HFFc6 (cell line): ENCODE measurements at regions not wholly inside any gene's neighbourhood (a gene's known extent, or its start where the extent isn't known, plus 50 kb on each side); places are given as distances from the start of the nearest gene placed in this dataset.

ENCODE experiments used
- DNase-seq: peaks from one replicate; pipeline ENCODE4 v3.0.0-alpha.2; 2018
- H3K27ac Mint-ChIP-seq: 2 replicates; pipeline ENCODE4 v1.8.0; 2020; ENCODE audit warnings: mild to moderate bottlenecking, mixed read lengths
- H3K27me3 Mint-ChIP-seq: 2 replicates; pipeline ENCODE4 v1.8.0; 2021; ENCODE audit warnings: mild to moderate bottlenecking, moderate library complexity, mixed read lengths; ENCODE audit not compliant: insufficient read depth
- H3K36me3 Mint-ChIP-seq: 2 replicates; pipeline ENCODE4 v1.8.0; 2021; ENCODE audit warnings: low read depth, mixed read lengths
- H3K4me1 Mint-ChIP-seq: 2 replicates; pipeline ENCODE4 v1.8.0; 2020; ENCODE audit warnings: low read depth, mixed read lengths
- H3K4me3 Mint-ChIP-seq: 2 replicates; pipeline ENCODE4 v1.8.0; 2020; ENCODE audit warnings: mild to moderate bottlenecking, moderate library complexity, mixed read lengths
- H3K9me3 Mint-ChIP-seq: 2 replicates; pipeline ENCODE4 v1.8.0; 2020; ENCODE audit warnings: mild to moderate bottlenecking, mixed read lengths
- CTCF ChIP-seq: fragments of 200-600 bp; sonication (generic); IDR thresholded peaks from 2 replicates; pipeline ENCODE4 v1.5.0; 2021; ENCODE audit warnings: antibody characterized with exemption, mild to moderate bottlenecking

- no peak for TF ChIP-seq CTCF
- Mint-ChIP-seq H3K36me3 (peaks cover 5% of the 10 kb centered on the region), H3K4me1 (peaks cover 34% of the 10 kb centered on the region), H3K4me3 (no peak overlapping the region), H3K27ac (no peak overlapping the region), H3K9me3 (peaks cover 6% of the 10 kb centered on the region), H3K27me3 (no peaks in the 10 kb centered on the region)
- DNase-seq, result no peak
These were observed 64.4 kb upstream of the NCOR2 start for GRCh38 chr12:124631681-124632256.

GRCh38 chr12:124630791-124631313 lies 63.4 kb upstream of the NCOR2 start:
- no peak for TF ChIP-seq CTCF
- Mint-ChIP-seq H3K27ac (no peak overlapping the region), H3K9me3 (peaks cover 3% of the 10 kb centered on the region), H3K4me1 (peaks cover 34% of the 10 kb centered on the region), H3K36me3 (peaks cover 1% of the 10 kb centered on the region), H3K27me3 (no peaks in the 10 kb centered on the region; the same call in 1 of the 2 replicates), H3K4me3 (no peak overlapping the region)
- no peak for DNase-seq

GRCh38 chr12:124629789-124630480 lies 62.5 kb upstream of the NCOR2 start:
- Mint-ChIP-seq H3K27me3 (peaks cover 1% of the 10 kb centered on the region; the same call in 1 of the 2 replicates), H3K36me3 (no peaks in the 10 kb centered on the region), H3K9me3 (no peaks in the 10 kb centered on the region), H3K4me3 (no peak overlapping the region), H3K4me1 (peaks cover 37% of the 10 kb centered on the region), H3K27ac (no peak overlapping the region)
- TF ChIP-seq CTCF, result no peak
- no peak for DNase-seq

- no peak for DNase-seq
- Mint-ChIP-seq H3K4me3 (no peak overlapping the region), H3K9me3 (no peaks in the 10 kb centered on the region), H3K27me3 (peaks cover 1% of the 10 kb centered on the region; the same call in 1 of the 2 replicates), H3K27ac (no peak overlapping the region), H3K4me1 (peaks cover 37% of the 10 kb centered on the region), H3K36me3 (no peaks in the 10 kb centered on the region)
- TF ChIP-seq CTCF, result no peak
These were observed 61.7 kb upstream of the NCOR2 start for GRCh38 chr12:124629117-124629516.

GRCh38 chr12:124627956-124628355 lies 60.5 kb upstream of the NCOR2 start:
- H3K4me1 Mint-ChIP-seq, result peaks cover 26% of the 10 kb centered on the region
- peaks cover 1% of the 10 kb centered on the region; the same call in 1 of the 2 replicates for H3K27me3 Mint-ChIP-seq
- no peaks in the 10 kb centered on the region for H3K36me3 Mint-ChIP-seq
- no peak for TF ChIP-seq CTCF
- no peak for DNase-seq
- H3K27ac Mint-ChIP-seq, result no peak overlapping the region
- H3K4me3 Mint-ChIP-seq, result no peak overlapping the region
- H3K9me3 Mint-ChIP-seq, result no peaks in the 10 kb centered on the region
